GM21786 (cell line): ENCODE measurements at regions not wholly inside any gene's neighbourhood (a gene's known extent, or its start where the extent isn't known, plus 50 kb on each side); places are given as distances from the start of the nearest gene placed in this dataset.
"Not testable (repeated sequence)": the region's sequence is repeated elsewhere in the genome, so short reads cannot be mapped to it uniquely, and the experiment has no call there.

ENCODE experiments used
- ATAC-seq: cut with Tn5 transposase; IDR thresholded peaks from one replicate; pipeline ENCODE4 v1.9.1; 2021; ENCODE audit not compliant: unreplicated experiment

- ATAC-seq: not testable (repeated sequence)
Measured at GRCh38 chr1:176396604-176397395, 66.2 kb upstream of the PAPPA2 start.

GRCh38 chr1:176391621-176392020, 71.4 kb upstream of the PAPPA2 start:
- no peak for ATAC-seq

DNA sequence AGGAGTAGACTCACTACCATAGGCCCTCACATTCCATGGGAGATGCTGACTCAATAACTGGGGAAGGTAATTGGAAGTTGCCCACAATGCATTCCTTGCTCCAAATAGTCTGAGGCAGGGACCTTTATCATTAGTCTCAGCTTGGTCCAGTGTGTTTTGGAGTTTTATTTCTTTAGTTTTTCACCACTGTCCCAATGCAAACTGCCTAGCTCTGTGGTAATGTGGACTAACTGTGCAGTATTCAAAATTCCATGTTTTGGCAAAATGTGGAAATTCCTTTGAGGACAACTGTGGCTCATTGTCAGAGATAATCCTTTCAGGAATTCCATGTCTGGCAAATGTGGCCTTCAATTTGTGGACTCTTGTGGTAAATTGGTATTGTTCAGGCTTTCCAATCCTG, 78.1 kb upstream of the PAPPA2 start:
- no peak for ATAC-seq

DNA sequence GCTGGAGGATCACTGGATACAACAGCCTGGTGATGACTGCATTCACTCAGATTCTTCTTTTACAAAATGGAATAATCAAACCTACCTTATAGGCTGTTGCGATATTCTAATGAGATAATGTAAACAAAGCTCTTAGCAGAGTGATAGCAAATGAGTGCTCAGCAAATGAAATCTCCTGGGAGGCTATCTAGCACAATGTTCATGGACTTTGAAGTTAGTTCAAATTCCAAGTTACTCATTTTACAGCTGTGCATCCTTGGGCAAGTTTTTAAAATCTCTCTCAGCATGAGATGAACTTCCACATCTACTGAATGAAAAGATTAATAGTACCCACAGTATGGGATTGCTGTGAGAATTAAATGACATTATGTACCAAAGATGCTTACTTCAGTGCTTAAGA, 80.8 kb upstream of the PAPPA2 start:
- ATAC-seq: no peak

GRCh38 chr1:176379626-176380339, 83.2 kb upstream of the PAPPA2 start:
- no peak for ATAC-seq

DNA sequence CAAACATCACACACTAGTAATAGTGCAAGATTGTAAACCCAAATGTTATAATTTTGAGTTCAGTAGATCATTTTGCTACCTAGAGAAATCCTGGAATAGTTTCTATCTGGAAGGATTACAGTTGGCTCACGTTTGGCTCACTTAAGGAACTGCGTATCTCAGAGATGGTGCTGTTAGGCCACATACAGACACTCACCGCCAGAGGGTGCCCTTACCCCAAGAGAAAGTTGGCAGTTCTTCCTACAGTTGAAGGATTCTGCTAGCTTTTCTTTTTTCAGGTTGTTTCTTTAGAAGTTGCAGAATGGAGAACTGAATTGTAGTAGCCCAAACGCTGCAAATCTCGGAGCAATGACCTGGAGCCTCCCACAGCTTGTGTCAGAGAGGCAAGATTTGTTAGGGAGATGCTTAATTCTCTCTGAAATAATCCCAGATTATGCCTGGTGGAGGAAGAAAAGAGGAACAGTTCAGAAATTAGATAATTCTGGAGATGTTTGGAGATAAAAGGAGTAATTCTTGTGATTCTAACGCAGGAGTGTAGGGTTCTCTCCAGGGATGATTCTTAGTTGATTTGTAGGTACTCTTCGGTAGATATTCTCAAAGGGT, 87.9 kb upstream of the PAPPA2 start:
- peak; percentile 87 for ATAC-seq

- ATAC-seq: no peak
Measured at GRCh38 chr1:176364236-176364905, 98.6 kb upstream of the PAPPA2 start.

DNA sequence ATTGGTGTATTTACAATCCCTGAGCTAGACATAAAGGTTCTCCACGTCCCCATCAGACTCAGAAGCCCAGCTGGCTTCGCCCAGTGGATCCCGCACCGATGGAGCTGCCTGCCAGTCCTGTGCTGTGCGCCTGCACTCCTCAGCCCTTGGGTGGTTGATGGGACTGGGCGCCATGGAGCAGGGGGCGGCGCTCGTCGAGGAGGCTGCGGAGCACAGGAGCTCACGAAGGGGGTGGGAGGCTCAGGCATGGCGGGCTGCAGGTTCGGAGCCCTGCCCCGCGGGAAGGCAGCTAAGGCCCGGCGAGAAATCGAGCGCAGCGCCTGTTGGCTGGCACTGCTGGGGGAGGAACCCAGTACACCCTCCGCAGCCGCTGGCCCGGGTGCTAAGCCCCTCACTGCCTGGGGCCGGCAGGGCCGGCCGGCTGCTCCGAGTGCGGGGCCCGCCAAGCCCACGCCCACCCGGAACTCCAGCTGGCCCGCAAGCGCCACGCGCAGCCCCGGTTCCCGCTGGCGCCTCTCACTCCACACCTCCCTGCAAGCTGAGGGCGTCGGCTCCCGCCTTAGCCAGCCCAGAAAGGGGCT, 113.8 kb upstream of the PAPPA2 start:
- ATAC-seq: not testable (repeated sequence)

DNA sequence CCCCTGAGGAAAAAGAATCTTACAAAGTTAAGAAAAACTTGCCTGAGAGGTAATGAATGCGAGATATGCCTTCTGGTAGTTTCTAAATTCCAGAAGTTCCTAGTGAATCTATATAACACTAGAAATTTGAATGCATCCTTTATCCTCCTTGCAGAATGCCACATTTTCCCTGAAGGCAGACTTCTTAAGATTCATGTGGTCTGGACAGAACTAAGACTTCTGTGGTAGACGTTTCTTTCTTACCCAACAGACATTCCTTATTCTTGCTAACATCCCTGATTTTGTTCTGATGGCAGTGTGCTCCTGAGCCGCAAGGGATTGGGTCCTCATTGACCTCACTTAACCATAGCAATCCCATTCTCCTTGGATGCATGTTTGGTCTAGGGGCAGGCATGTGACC, 121.3 kb upstream of the PAPPA2 start:
- ATAC-seq: no peak

- ATAC-seq: no peak
Measured at GRCh38 chr1:176338877-176339276, 124.1 kb upstream of the PAPPA2 start.

DNA sequence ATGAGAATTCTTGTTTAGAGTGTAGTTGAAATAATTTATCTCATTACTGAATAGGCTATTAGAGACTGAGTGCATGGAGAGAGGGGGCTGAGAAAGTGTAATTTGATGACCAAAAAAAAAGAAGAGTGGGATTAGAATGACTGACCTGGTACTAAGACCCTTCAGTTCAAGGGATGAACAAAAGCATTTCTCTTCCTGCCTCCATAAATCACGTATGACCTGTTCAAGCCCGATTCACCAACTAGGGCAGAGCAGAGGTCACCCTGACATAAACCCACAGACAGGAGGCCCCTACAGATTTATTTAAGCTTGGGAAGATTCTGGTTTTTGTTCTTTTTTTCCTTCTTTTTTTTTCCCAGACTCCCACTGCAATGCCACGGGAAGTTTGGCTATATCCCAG, 123.7 kb upstream of the COP1 start:
- ATAC-seq: no peak

- ATAC-seq: no peak
Measured at GRCh38 chr1:176325664-176326063, 118.6 kb upstream of the COP1 start.

DNA sequence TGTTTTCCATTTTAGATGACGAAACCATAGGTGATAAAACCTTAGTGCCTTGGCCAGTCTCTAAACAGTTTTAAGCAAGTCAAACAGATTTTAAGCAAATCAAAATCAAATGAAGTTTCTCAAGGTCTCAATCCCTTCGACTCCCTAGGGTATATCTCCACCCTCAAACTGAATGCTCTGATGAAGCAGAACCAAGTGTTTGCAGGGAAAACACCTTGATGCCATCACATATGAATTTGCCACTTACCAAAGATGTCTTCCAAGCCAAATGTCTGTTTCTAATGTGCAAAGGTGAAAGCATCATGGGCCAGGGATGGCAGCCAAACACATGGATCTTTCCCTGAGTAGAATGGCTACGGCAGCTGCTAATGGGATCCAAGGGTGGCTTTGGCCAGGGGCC, 116.4 kb upstream of the COP1 start:
- ATAC-seq: no peak

GRCh38 chr1:176315519-176316220, 108.6 kb upstream of the COP1 start:
- ATAC-seq: peak; percentile 85

DNA sequence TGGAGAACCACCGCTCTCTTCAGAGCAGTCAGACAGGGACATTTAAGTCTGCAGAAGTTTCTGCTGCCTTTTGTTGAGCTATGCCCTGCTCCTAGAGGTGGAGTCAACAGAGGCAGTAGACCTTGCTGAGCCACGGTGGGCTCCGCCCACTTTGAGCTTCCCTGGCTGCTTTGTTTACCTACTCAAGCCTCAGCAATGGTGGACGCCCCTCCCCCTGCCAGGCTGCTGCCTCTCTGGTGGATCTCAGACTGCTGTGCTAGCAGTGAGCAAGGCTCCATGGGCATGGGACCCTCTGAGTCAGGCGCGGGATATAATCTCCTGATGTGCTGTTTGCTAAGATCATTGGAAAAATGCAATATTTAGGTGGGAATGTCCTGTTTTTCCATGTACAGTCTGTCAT, 89.5 kb upstream of the COP1 start:
- not testable (repeated sequence) for ATAC-seq

DNA sequence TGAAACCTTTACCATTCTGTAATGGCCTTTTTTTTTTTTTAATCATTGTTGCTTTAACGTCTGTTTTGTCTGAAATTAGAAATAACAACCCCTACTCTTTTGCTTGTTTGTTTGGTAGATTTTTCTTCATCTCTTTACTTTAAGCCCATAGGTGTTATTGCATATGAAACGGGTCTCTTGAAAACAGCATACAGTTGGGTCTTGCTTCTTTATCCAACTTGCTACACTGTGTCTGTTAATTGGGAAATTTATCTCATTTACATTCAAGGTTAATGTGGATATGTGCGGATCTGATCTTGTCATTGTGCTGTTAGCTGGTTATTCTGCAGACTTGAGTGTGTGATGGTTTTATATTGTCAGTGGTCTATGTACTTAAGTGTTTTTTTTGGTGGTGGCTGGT, 78.9 kb upstream of the COP1 start:
- ATAC-seq: no peak

DNA sequence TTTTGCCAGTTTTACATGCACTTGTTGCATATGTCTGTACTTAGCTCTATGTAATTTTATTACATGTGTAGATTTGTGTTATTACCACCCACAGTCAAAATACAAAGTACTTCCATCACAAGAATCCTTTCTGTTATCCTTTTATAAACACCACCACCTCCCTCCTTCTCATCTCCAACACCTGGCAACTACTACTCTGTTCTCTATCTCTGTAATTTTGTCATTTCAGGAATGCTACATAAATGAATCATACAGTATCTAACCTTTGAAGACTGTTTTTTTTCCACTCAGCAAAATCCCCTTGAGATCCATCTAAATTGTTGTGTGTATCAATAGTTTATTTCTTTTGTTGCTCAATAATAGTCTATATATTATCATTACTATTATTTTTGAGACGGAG, 64.5 kb upstream of the COP1 start:
- no peak for ATAC-seq
